ENCODE measurements at regions not wholly inside any gene's neighbourhood (a gene's known extent, or its start where the extent isn't known, plus 50 kb on each side); places are given as distances from the start of the nearest gene placed in this dataset.

DNA sequence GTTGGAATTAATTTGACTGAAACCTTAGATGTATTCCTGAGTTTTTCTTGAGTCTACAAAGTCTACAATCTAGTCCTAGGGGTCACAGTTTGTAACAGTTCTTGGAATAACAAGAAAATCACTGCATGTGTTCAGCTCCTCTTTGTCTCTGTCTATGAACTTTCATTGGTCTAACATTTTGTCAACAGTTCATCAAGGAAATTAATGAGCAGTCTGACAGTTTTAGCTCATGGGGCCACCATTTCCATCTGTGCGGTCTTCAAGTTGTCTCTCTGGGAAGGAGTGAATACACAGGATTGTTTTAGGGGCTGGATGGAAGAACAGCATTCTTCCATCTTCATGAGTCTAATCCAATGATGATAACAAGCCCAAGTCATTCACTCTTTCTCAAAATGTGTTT is 276.4 kb downstream of the TMEM167A start:
- no peak overlapping the region for H3K9ac ChIP-seq (ENCODE audit: control insufficient read depth, insufficient read depth, low read length)
- H3K79me2 ChIP-seq (ENCODE audit: control insufficient read depth, insufficient read depth, low read length) = no peaks in the 10 kb centered on the region
- no peak for DNase-seq (ENCODE audit: low read depth, low spot score)
- WGBS (ENCODE audit: insufficient coverage, insufficient replicate concordance, low lambda C conversion rate, missing lambda C conversion rate) = 100% methylated on average over 1 of the region's 1 CpG
- intact Hi-C loops (cut with micrococcal nuclease; ENCODE audit: unreplicated experiment) (no loop called here), in situ Hi-C loops (cut with MboI) (no loop called here)
- ATAC-seq = no peak
- POLR2A ChIA-PET = no interaction called here
- H3K27me3 ChIP-seq (replicated peaks in 1 of 2; ENCODE audit: control insufficient read depth in 2 of 2, insufficient read depth in 2 of 2, low read length in 1 of 2) = no peaks in the 10 kb centered on the region
- RAD21 ChIA-PET (ENCODE audit: unreplicated experiment) = no interaction called here
- FAIRE-seq = no peak
- CTCF ChIA-PET = interaction anchor here (1.4 kb wide), 1 partner anchor 10 kb away, joined by 5 read pairs; no protein-coding TSS in a partner anchor
- SMC1A ChIA-PET (ENCODE audit: uncharacterized antibody, unreplicated experiment) = no interaction called here
- H3K27ac ChIP-seq (ENCODE audit: control insufficient read depth, insufficient read depth) = no peak overlapping the region
- H3K4me2 ChIP-seq (ENCODE audit: control insufficient read depth, insufficient read depth) = no peak overlapping the region
- H3K36me3 ChIP-seq (ENCODE audit: control insufficient read depth in 2 of 2, insufficient read depth in 2 of 2, low read length in 1 of 2) = no peaks in the 10 kb centered on the region
- H3K9me3 ChIP-seq (replicated peaks; ENCODE audit: control insufficient read depth, insufficient read depth, low read length) = no peaks in the 10 kb centered on the region; the same call in 2 of the 3 replicates
- no TSS peak for BruUV-seq (replicated peaks)
- H3K4me1 ChIP-seq (ENCODE audit: control insufficient read depth, insufficient read depth, low read length) = no peaks in the 10 kb centered on the region
- H4K20me1 ChIP-seq (ENCODE audit: control insufficient read depth, insufficient read depth) = no peaks in the 10 kb centered on the region
- no peak overlapping the region for H3K4me3 ChIP-seq
- H2AFZ ChIP-seq (ENCODE audit: control insufficient read depth, low read depth, low read length) = no peak overlapping the region
- no peak for TF ChIP-seq ESRRA (IDR thresholded peaks at IDR 0.05; ENCODE audit: low read length)
- no peak for TF ChIP-seq ZNF217 (IDR thresholded peaks at IDR 0.05)

DNA sequence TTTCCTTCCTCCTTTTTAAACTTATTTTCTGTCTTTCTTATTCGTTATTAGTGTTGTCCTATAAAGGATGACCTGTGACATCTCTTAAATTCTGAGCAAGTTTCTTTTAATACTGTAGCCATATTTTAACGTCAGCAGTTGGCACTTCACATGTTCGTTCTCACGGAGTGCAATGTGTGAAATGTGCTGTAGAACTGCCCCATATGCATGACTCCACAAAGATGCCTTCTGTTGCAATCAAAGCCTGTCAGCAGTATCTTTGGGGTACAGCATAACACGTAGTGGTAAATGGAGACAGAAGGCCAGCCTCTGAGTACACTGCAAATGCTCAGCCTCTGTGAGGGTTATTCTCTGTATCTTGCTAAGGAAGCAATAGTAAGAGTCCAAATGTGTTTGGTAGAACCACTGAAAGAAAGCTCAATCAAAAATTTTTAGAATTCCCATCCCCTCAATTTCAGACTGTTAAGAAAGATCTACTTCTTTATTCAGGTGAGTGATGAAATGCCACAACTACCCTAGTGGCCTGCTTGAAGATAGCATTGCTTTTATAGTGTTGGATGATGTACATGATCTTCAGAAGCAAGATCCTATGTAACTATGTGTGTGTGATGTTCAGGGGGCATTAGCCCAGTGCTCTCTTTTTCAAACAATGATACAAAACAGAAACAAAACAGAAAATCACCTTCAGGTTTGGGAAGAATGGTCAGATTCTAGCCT is 277.7 kb downstream of the TMEM167A start:
- ATAC-seq (peak; percentile 57), DNase-seq (ENCODE audit: low read depth, low spot score) (no peak), FAIRE-seq (no peak)
- no peaks in the 10 kb centered on the region for H3K27me3 ChIP-seq (replicated peaks in 1 of 2; ENCODE audit: control insufficient read depth in 2 of 2, insufficient read depth in 2 of 2, low read length in 1 of 2)
- RAD21 ChIA-PET (ENCODE audit: unreplicated experiment) = interaction anchor here (0.8 kb wide), 1 partner anchor 12 kb away, joined by 4 read pairs; no protein-coding TSS in a partner anchor
- SMC1A ChIA-PET (ENCODE audit: uncharacterized antibody, unreplicated experiment) = interaction anchor here (1.6 kb wide), 1 partner anchor 12 kb away, joined by 3 read pairs; no protein-coding TSS in a partner anchor
- no peak for TF ChIP-seq SIN3A (IDR thresholded peaks at IDR 0.05; ENCODE audit: low read depth, low read length)
- TF ChIP-seq, protein P1, sequence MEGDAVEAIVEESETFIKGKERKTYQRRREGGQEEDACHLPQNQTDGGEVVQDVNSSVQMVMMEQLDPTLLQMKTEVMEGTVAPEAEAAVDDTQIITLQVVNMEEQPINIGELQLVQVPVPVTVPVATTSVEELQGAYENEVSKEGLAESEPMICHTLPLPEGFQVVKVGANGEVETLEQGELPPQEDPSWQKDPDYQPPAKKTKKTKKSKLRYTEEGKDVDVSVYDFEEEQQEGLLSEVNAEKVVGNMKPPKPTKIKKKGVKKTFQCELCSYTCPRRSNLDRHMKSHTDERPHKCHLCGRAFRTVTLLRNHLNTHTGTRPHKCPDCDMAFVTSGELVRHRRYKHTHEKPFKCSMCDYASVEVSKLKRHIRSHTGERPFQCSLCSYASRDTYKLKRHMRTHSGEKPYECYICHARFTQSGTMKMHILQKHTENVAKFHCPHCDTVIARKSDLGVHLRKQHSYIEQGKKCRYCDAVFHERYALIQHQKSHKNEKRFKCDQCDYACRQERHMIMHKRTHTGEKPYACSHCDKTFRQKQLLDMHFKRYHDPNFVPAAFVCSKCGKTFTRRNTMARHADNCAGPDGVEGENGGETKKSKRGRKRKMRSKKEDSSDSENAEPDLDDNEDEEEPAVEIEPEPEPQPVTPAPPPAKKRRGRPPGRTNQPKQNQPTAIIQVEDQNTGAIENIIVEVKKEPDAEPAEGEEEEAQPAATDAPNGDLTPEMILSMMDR (IDR thresholded peaks at IDR 0.05 in 2 of 3, conservative IDR thresholded peaks at IDR 0.05 in 1 of 3; ENCODE audit: control insufficient read depth in 2 of 3, extremely low read depth in 1 of 3, insufficient read depth in 1 of 3, low read depth in 3 of 3, low read length in 3 of 3) = peak in 1 of 3 experiments; percentile 2; a peak in 1 of 6 replicates
- TF ChIP-seq SMAD1 (IDR thresholded peaks at IDR 0.05; ENCODE audit: low read depth, partially characterized antibody) = no peak
- TF ChIP-seq RCOR1 (conservative IDR thresholded peaks at IDR 0.05; ENCODE audit: low read depth, low read length) = no peak
- no peaks in the 10 kb centered on the region for H3K36me3 ChIP-seq (ENCODE audit: control insufficient read depth in 2 of 2, insufficient read depth in 2 of 2, low read length in 1 of 2)
- H2AFZ ChIP-seq (ENCODE audit: control insufficient read depth, low read depth, low read length) = no peak overlapping the region
- CTCF ChIA-PET = no interaction called here
- no peak overlapping the region for H3K9ac ChIP-seq (ENCODE audit: control insufficient read depth, insufficient read depth, low read length)
- H3K9me3 ChIP-seq (replicated peaks; ENCODE audit: control insufficient read depth, insufficient read depth, low read length) = no peaks in the 10 kb centered on the region; the same call in 2 of the 3 replicates
- in situ Hi-C loops (cut with MboI) = no loop called here
- H3K4me3 ChIP-seq = no peak overlapping the region
- no peak overlapping the region for H3K4me2 ChIP-seq (ENCODE audit: control insufficient read depth, insufficient read depth)
- no peak overlapping the region for H3K27ac ChIP-seq (ENCODE audit: control insufficient read depth, insufficient read depth)
- WGBS (ENCODE audit: insufficient coverage, insufficient replicate concordance, low lambda C conversion rate, missing lambda C conversion rate) = 21% methylated on average over 5 of the region's 5 CpGs
- H3K4me1 ChIP-seq (ENCODE audit: control insufficient read depth, insufficient read depth, low read length) = no peaks in the 10 kb centered on the region
- H3K79me2 ChIP-seq (ENCODE audit: control insufficient read depth, insufficient read depth, low read length) = no peaks in the 10 kb centered on the region
- intact Hi-C loops (cut with micrococcal nuclease; ENCODE audit: unreplicated experiment) = no loop called here
- no peaks in the 10 kb centered on the region for H4K20me1 ChIP-seq (ENCODE audit: control insufficient read depth, insufficient read depth)
- POLR2A ChIA-PET = no interaction called here
- no TSS peak for BruUV-seq (replicated peaks)

Measured in GM12878 (cell line).